T-helper 17 cell (primary cell): ENCODE measurements at regions not wholly inside any gene's neighbourhood (a gene's known extent, or its start where the extent isn't known, plus 50 kb on each side); places are given as distances from the start of the nearest gene placed in this dataset.

Experiments used
- ATAC-seq: fragments of 150-1000 bp; cut with Tn5 transposase; 2 replicates; pipeline ENCODE4 v1.10.0; 2021; ENCODE audit warnings: mild to moderate bottlenecking, moderate library complexity
- DNase-seq, 3 donors: peaks; one replicate each; pipeline versions ENCODE4 v3.0.0 to v3.0.0-alpha.2; 2020 to 2021
- H3K9me3 ChIP-seq: one replicate; pipeline ENCODE4 v1.7.0; 2013; ENCODE audit warnings: low read length, mild to moderate bottlenecking; ENCODE audit not compliant: control insufficient read depth, poor library complexity, severe bottlenecking
- H3K27ac Mint-ChIP-seq: one replicate; pipeline ENCODE4 v1.8.0; 2022; ENCODE audit warnings: mild to moderate bottlenecking, moderate library complexity, mixed read lengths
- H3K27me3 Mint-ChIP-seq: one replicate; pipeline ENCODE4 v1.8.0; 2022; ENCODE audit warnings: mixed read lengths
- H3K36me3 Mint-ChIP-seq: one replicate; pipeline ENCODE4 v1.8.0; 2022; ENCODE audit warnings: low read depth, mixed read lengths
- H3K4me1 Mint-ChIP-seq: one replicate; pipeline ENCODE4 v1.8.0; 2022; ENCODE audit warnings: mild to moderate bottlenecking, mixed read lengths
- H3K4me3 Mint-ChIP-seq: one replicate; pipeline ENCODE4 v1.8.0; 2022; ENCODE audit warnings: mild to moderate bottlenecking, moderate library complexity, mixed read lengths

- ATAC-seq (no peak), DNase-seq (no peak)
- peaks cover 2% of the 10 kb centered on the region for H3K36me3 Mint-ChIP-seq
- H3K4me3 Mint-ChIP-seq, result no peak overlapping the region
- H3K9me3 ChIP-seq, result no peaks in the 10 kb centered on the region
- peaks cover 4% of the 10 kb centered on the region for H3K27me3 Mint-ChIP-seq
- H3K27ac Mint-ChIP-seq, result no peak overlapping the region
- peaks cover 28% of the 10 kb centered on the region for H3K4me1 Mint-ChIP-seq
Observed at GRCh38 chr11:95297680-95298452, 66.9 kb upstream of the SESN3 start.

- peak; percentile 20 for ATAC-seq
- H3K9me3 ChIP-seq, result no peaks in the 10 kb centered on the region
- no peak for DNase-seq
- Mint-ChIP-seq H3K36me3 (peaks cover 2% of the 10 kb centered on the region), H3K27me3 (peaks cover 4% of the 10 kb centered on the region), H3K4me3 (no peak overlapping the region), H3K4me1 (peaks cover 28% of the 10 kb centered on the region), H3K27ac (no peak overlapping the region)
Observed at GRCh38 chr11:95296621-95297025, 65.6 kb upstream of the SESN3 start.

GRCh38 chr11:95296165-95296564, 65.2 kb upstream of the SESN3 start:
- no peaks in the 10 kb centered on the region for H3K9me3 ChIP-seq
- Mint-ChIP-seq H3K27me3 (peaks cover 4% of the 10 kb centered on the region), H3K4me1 (peaks cover 28% of the 10 kb centered on the region), H3K27ac (no peak overlapping the region), H3K4me3 (no peak overlapping the region), H3K36me3 (peaks cover 2% of the 10 kb centered on the region)
- no peak for ATAC-seq
- no peak for DNase-seq

GRCh38 chr11:95295382-95296149, 64.6 kb upstream of the SESN3 start:
- Mint-ChIP-seq H3K27ac (peak overlapping the region; percentile 14), H3K4me1 (peaks cover 28% of the 10 kb centered on the region), H3K36me3 (peaks cover 2% of the 10 kb centered on the region), H3K4me3 (no peak overlapping the region), H3K27me3 (peaks cover 4% of the 10 kb centered on the region)
- H3K9me3 ChIP-seq, result no peaks in the 10 kb centered on the region
- no peak for DNase-seq
- ATAC-seq, result no peak

- Mint-ChIP-seq H3K27me3 (peaks cover 4% of the 10 kb centered on the region), H3K36me3 (peaks cover 2% of the 10 kb centered on the region), H3K4me3 (no peak overlapping the region), H3K27ac (no peak overlapping the region), H3K4me1 (peaks cover 26% of the 10 kb centered on the region)
- ATAC-seq (no peak), DNase-seq (no peak)
- H3K9me3 ChIP-seq, result no peaks in the 10 kb centered on the region
Observed at GRCh38 chr11:95294701-95295100, 63.7 kb upstream of the SESN3 start.

- no peak overlapping the region for H3K4me3 Mint-ChIP-seq
- H3K9me3 ChIP-seq, result no peaks in the 10 kb centered on the region
- H3K27me3 Mint-ChIP-seq, result peaks cover 12% of the 10 kb centered on the region
- ATAC-seq (no peak), DNase-seq (no peak)
- no peaks in the 10 kb centered on the region for H3K36me3 Mint-ChIP-seq
- no peak overlapping the region for H3K27ac Mint-ChIP-seq
- H3K4me1 Mint-ChIP-seq, result peaks cover 13% of the 10 kb centered on the region
Observed at GRCh38 chr11:95293116-95293515, 62.1 kb upstream of the SESN3 start.

- ATAC-seq (no peak), DNase-seq (no peak)
- peaks cover 7% of the 10 kb centered on the region for H3K4me1 Mint-ChIP-seq
- no peaks in the 10 kb centered on the region for H3K36me3 Mint-ChIP-seq
- peaks cover 12% of the 10 kb centered on the region for H3K27me3 Mint-ChIP-seq
- no peak overlapping the region for H3K27ac Mint-ChIP-seq
- H3K9me3 ChIP-seq, result no peaks in the 10 kb centered on the region
- H3K4me3 Mint-ChIP-seq, result no peak overlapping the region
Observed at GRCh38 chr11:95291946-95292345, 60.9 kb upstream of the SESN3 start.

- peaks cover 3% of the 10 kb centered on the region for H3K4me1 Mint-ChIP-seq
- DNase-seq (no peak), ATAC-seq (no peak)
- H3K4me3 Mint-ChIP-seq, result no peak overlapping the region
- H3K36me3 Mint-ChIP-seq, result no peaks in the 10 kb centered on the region
- H3K27me3 Mint-ChIP-seq, result peaks cover 8% of the 10 kb centered on the region
- no peak overlapping the region for H3K27ac Mint-ChIP-seq
- H3K9me3 ChIP-seq, result no peaks in the 10 kb centered on the region
Observed at GRCh38 chr11:95289378-95290101, 58.5 kb upstream of the SESN3 start.

- H3K9me3 ChIP-seq, result no peaks in the 10 kb centered on the region
- Mint-ChIP-seq H3K27me3 (peaks cover 8% of the 10 kb centered on the region), H3K36me3 (peaks cover 2% of the 10 kb centered on the region), H3K4me3 (no peak overlapping the region), H3K4me1 (peaks cover 5% of the 10 kb centered on the region), H3K27ac (no peak overlapping the region)
- DNase-seq, result no peak
- ATAC-seq, result no peak
Observed at GRCh38 chr11:95284057-95285052, 53.4 kb upstream of the SESN3 start.

GRCh38 chr11:95283650-95284049, 52.6 kb upstream of the SESN3 start:
- Mint-ChIP-seq H3K4me1 (peaks cover 5% of the 10 kb centered on the region), H3K4me3 (no peak overlapping the region), H3K27me3 (peaks cover 2% of the 10 kb centered on the region), H3K27ac (no peak overlapping the region), H3K36me3 (peaks cover 2% of the 10 kb centered on the region)
- no peaks in the 10 kb centered on the region for H3K9me3 ChIP-seq
- ATAC-seq (no peak), DNase-seq (no peak)

GRCh38 chr11:95283146-95283545, 52.1 kb upstream of the SESN3 start:
- DNase-seq (no peak), ATAC-seq (no peak)
- Mint-ChIP-seq H3K4me1 (peaks cover 5% of the 10 kb centered on the region), H3K27me3 (no peaks in the 10 kb centered on the region), H3K27ac (no peak overlapping the region), H3K36me3 (peaks cover 2% of the 10 kb centered on the region), H3K4me3 (no peak overlapping the region)
- no peaks in the 10 kb centered on the region for H3K9me3 ChIP-seq

GRCh38 chr11:95282291-95282751, 51.3 kb upstream of the SESN3 start:
- Mint-ChIP-seq H3K27ac (no peak overlapping the region), H3K36me3 (peaks cover 2% of the 10 kb centered on the region), H3K27me3 (no peaks in the 10 kb centered on the region), H3K4me3 (no peak overlapping the region), H3K4me1 (peaks cover 3% of the 10 kb centered on the region)
- no peaks in the 10 kb centered on the region for H3K9me3 ChIP-seq
- ATAC-seq (no peak), DNase-seq (no peak)
